ENCODE measurements at regions not wholly inside any gene's neighbourhood (a gene's known extent, or its start where the extent isn't known, plus 50 kb on each side); places are given as distances from the start of the nearest gene placed in this dataset.
"Not testable (repeated sequence)": the region's sequence is repeated elsewhere in the genome, so short reads cannot be mapped to it uniquely, and the experiment has no call there.

- ChIA-PET POLR2A (no interaction called here), CTCF (no interaction called here)
- no peak overlapping the region for H3K4me3 Mint-ChIP-seq
- no peak for DNase-seq
- H3K27me3 Mint-ChIP-seq = peaks cover 29% of the 10 kb centered on the region
- H3K4me1 Mint-ChIP-seq = peaks cover 3% of the 10 kb centered on the region
- peaks cover 2% of the 10 kb centered on the region for H3K9me3 Mint-ChIP-seq
- no peaks in the 10 kb centered on the region for H3K36me3 Mint-ChIP-seq (ENCODE audit: low read depth)
- H3K27ac Mint-ChIP-seq = no peak overlapping the region
Measured at GRCh38 chr11:13134066-13134465, 125.0 kb downstream of the RASSF10 start.

GRCh38 chr11:13134886-13135285 is 125.8 kb downstream of the RASSF10 start:
- no peak for DNase-seq
- Mint-ChIP-seq H3K4me1 (peaks cover 3% of the 10 kb centered on the region), H3K4me3 (no peak overlapping the region), H3K27me3 (peaks cover 27% of the 10 kb centered on the region), H3K27ac (no peak overlapping the region), H3K9me3 (peaks cover 3% of the 10 kb centered on the region), H3K36me3 (ENCODE audit: low read depth) (no peaks in the 10 kb centered on the region)
- ChIA-PET POLR2A (no interaction called here), CTCF (no interaction called here)

- H3K27ac Mint-ChIP-seq = no peak overlapping the region
- ChIA-PET CTCF (no interaction called here), POLR2A (no interaction called here)
- no peak overlapping the region for H3K4me3 Mint-ChIP-seq
- peaks cover 3% of the 10 kb centered on the region for H3K4me1 Mint-ChIP-seq
- H3K36me3 Mint-ChIP-seq (ENCODE audit: low read depth) = no peaks in the 10 kb centered on the region
- peaks cover 3% of the 10 kb centered on the region for H3K9me3 Mint-ChIP-seq
- H3K27me3 Mint-ChIP-seq = peaks cover 25% of the 10 kb centered on the region
- no peak for DNase-seq
Measured at GRCh38 chr11:13135385-13136271, 126.5 kb downstream of the RASSF10 start.

GRCh38 chr11:13136272-13136596 is 127.1 kb downstream of the RASSF10 start:
- Mint-ChIP-seq H3K4me1 (peaks cover 3% of the 10 kb centered on the region), H3K9me3 (peaks cover 3% of the 10 kb centered on the region), H3K27ac (no peak overlapping the region), H3K36me3 (ENCODE audit: low read depth) (no peaks in the 10 kb centered on the region), H3K27me3 (peaks cover 25% of the 10 kb centered on the region), H3K4me3 (no peak overlapping the region)
- DNase-seq = no peak
- CTCF ChIA-PET = no interaction called here
- POLR2A ChIA-PET = no interaction called here

- ChIA-PET CTCF (no interaction called here), POLR2A (no interaction called here)
- Mint-ChIP-seq H3K4me1 (peaks cover under 1% of the 10 kb centered on the region), H3K36me3 (ENCODE audit: low read depth) (no peaks in the 10 kb centered on the region), H3K4me3 (no peak overlapping the region), H3K27me3 (peaks cover 17% of the 10 kb centered on the region), H3K27ac (no peak overlapping the region), H3K9me3 (peaks cover 3% of the 10 kb centered on the region)
- DNase-seq = no peak
Measured at GRCh38 chr11:13137844-13138301, 128.8 kb downstream of the RASSF10 start.

DNA sequence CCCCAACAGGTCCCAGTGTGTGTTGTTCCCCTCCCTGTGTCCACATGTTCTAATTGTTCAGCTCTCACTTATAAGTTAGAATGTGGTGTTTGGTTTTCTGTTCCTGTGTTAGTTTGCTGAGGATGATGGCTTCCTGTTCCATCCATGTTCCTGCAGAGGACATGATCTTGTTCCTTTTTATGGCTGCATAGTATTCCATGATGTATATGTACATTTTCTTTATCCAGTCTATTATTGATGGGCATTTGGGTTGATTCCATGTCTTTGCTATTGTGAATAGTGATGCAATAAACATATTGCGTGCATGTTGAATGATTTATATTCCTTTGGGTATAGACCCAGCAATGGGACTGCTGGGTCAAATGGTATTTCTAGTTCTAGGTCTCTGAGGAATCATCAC is 130.0 kb downstream of the RASSF10 start:
- H3K27ac Mint-ChIP-seq; DNase-seq; H3K9me3 Mint-ChIP-seq; H3K4me1 Mint-ChIP-seq; POLR2A ChIA-PET; H3K4me3 Mint-ChIP-seq; H3K36me3 Mint-ChIP-seq (ENCODE audit: low read depth); CTCF ChIA-PET: not testable (repeated sequence)
- H3K27me3 Mint-ChIP-seq = peaks cover 17% of the 10 kb centered on the region

DNA sequence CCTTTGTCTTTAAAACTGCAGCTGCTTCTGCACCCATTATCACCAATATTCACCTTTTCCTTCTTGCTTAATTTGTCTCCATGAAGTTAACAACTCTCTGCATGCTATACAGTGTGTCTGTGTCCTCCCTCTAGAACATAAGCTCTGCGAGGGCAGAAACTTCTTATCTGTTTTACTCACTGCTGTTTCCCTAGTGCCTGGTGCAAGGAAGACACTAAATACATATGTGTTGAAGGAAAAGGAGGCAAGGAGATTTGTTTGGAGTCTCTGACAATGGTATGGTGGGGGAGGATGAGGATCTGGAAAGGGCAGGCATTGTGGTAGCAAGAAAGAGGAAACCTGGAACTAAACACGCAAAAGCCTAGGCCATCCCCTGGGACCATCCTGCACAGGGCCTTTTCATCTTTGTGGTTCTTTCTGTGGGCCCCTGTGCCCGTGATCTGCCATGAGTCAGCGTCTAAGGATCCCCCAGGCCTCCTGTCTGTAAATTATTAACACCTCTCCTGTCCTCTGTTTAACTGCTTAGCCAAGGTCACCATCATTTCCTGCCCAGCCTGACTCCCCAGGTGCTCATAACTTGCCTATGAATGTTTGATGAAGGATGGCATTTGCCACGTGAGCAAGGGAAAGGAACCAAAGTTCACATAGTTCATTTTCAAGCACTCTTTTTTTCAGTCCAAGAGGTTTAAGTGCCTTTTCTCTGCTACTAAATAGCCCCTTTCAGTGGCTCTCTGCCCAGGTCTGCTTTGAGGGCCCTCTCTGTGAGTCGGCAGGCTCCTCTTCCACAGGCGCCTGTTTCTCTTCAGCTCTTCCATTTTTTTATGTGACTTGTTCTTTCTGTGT is 131.1 kb downstream of the RASSF10 start:
- Mint-ChIP-seq H3K4me3 (no peak overlapping the region), H3K36me3 (ENCODE audit: low read depth) (no peaks in the 10 kb centered on the region), H3K27me3 (peaks cover 15% of the 10 kb centered on the region), H3K27ac (no peak overlapping the region), H3K9me3 (peaks cover 3% of the 10 kb centered on the region), H3K4me1 (peaks cover 4% of the 10 kb centered on the region)
- ChIA-PET POLR2A (no interaction called here), CTCF (no interaction called here)
- no peak for DNase-seq

GRCh38 chr11:13140873-13141655 is 131.9 kb downstream of the RASSF10 start:
- DNase-seq = no peak
- POLR2A ChIA-PET = no interaction called here

DNA sequence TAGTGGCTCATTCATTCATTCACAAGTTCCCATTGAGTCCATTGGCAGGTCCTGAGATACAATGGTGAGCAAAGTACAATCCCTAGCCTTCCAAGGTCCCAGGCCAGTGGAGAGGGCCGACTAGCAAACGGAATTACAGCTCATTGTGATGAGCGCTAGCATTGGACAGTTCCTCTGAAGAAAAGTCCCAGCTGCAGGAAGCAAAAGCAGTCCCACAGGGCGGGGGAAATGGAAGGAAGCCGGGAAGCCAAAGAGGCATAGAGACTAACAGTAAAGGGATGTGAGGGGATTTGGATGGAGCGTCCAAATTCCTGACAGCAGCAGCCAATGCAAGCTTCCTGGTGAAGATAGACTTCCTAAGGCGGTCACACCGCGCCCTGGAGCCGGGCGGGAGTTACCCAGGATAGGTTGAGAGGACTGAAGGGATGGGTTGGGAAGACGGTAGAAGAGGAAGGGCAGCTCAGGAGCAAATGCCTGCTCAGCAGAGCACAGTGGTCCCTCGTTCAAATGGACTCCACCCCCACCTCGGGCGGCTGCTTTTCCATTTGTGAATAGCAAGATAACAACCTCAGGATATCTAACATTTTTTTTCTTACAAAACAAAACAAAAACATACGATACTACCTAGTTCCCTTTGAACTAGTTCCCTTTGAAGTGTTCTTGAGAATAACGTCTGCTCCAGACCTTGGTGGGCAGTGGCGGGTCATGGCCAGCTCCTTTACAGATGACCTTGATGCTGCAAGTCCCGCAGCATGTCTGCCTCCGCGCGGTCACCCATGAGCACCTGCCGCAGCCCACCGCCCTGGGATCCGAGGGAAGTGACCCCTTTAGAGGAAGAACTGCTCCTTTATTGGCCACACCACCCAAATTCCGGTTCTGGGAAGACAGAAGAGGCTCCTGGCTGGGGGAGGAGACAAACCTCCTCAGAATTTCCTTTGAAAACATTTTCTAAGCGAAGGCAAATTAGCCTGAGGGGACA is 132.9 kb downstream of the RASSF10 start:
- POLR2A ChIA-PET = no interaction called here
- Mint-ChIP-seq H3K36me3 (ENCODE audit: low read depth) (no peaks in the 10 kb centered on the region), H3K27ac (no peak overlapping the region), H3K9me3 (peaks cover 3% of the 10 kb centered on the region), H3K4me1 (peaks cover 4% of the 10 kb centered on the region), H3K4me3 (no peak overlapping the region), H3K27me3 (peaks cover 9% of the 10 kb centered on the region)
- DNase-seq = no peak
- CTCF ChIA-PET = no interaction called here

More at GRCh38 chr11:13140873-13141655, 131.9 kb downstream of the RASSF10 start:
- Mint-ChIP-seq H3K27ac (no peak overlapping the region), H3K9me3 (peaks cover 3% of the 10 kb centered on the region), H3K27me3 (peaks cover 14% of the 10 kb centered on the region), H3K4me3 (no peak overlapping the region), H3K36me3 (ENCODE audit: low read depth) (no peaks in the 10 kb centered on the region), H3K4me1 (peaks cover 4% of the 10 kb centered on the region)
- CTCF ChIA-PET = no interaction called here

DNA sequence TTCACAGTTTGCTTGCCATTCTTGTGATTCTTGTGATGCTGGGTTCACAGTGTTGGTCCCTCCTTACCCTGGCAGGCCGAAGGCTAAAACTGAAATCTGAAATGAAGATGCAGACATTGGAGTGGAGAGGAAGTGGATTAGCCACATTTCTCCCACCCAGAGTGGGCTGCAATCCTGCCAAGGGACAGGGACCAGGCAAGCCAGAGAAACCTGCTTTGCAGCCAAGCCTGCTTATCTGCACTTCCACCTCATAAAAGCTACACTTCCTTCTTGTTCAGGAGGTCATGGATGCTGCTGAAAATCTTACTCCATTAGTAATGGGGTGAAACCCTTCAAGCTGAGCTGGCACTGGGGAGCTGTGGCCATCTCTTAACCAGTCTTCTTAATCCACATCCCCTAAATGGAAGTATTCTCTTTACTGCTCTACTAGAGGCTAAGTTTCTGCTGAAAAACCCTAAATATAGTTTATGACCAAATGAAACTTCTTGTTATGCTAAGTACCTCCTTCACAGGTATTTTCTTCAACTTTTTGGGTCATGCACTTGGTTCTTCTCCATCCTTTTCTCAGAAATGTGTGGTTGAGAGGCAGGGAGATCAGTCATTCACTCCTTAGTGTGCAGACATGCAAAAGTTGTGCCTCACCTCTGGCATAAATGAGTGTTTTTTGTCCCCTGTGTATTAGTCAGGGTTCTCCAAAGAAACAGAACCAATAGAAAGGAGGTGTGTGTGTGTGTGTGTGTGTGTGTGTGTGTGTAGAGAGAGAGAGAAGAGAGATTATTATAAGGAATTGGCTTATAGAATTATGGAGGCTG is 133.9 kb upstream of the BMAL1 start:
- Mint-ChIP-seq H3K27me3 (peaks cover 2% of the 10 kb centered on the region), H3K4me3 (no peak overlapping the region), H3K9me3 (peaks cover 3% of the 10 kb centered on the region), H3K27ac (no peak overlapping the region), H3K4me1 (peaks cover 4% of the 10 kb centered on the region), H3K36me3 (ENCODE audit: low read depth) (no peaks in the 10 kb centered on the region)
- ChIA-PET POLR2A (no interaction called here), CTCF (no interaction called here)
- DNase-seq = no peak

GRCh38 chr11:13145461-13145860 is 132.1 kb upstream of the BMAL1 start:
- peaks cover 4% of the 10 kb centered on the region for H3K4me1 Mint-ChIP-seq
- no peaks in the 10 kb centered on the region for H3K36me3 Mint-ChIP-seq (ENCODE audit: low read depth)
- ChIA-PET POLR2A (no interaction called here), CTCF (no interaction called here)
- no peak overlapping the region for H3K27ac Mint-ChIP-seq
- DNase-seq = no peak
- H3K27me3 Mint-ChIP-seq = peaks cover 2% of the 10 kb centered on the region
- H3K9me3 Mint-ChIP-seq = no peaks in the 10 kb centered on the region
- H3K4me3 Mint-ChIP-seq = no peak overlapping the region

DNA sequence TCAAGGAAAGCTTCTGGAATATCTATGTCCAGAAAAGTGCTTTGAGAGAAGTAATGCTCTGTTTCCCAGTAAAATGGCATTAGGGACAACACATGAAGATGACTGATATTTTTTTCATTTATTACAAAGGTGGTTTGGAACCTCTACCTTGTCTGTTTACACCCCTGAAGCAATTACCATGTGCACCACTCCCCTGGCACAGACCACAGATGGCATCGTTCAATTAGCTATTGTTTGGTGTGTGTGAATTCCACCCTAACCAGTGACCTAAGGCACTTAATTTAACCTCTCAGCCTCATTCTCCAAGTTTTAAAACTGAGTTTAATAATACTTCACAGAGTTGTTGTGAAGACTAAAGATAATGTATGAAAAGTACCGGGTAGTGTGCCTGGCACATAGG is 127.6 kb upstream of the BMAL1 start:
- Mint-ChIP-seq H3K9me3 (peaks cover 4% of the 10 kb centered on the region), H3K36me3 (ENCODE audit: low read depth) (no peaks in the 10 kb centered on the region), H3K4me1 (no peaks in the 10 kb centered on the region), H3K27ac (no peak overlapping the region), H3K4me3 (no peak overlapping the region), H3K27me3 (peaks cover 9% of the 10 kb centered on the region)
- ChIA-PET POLR2A (no interaction called here), CTCF (no interaction called here)
- no peak for DNase-seq

Measured in activated CD4-positive, alpha-beta memory T cell treated with anti-CD3 and anti-CD28 coated beads, Interleukin-2, amount 10 ng/mL, durations not matched to agents 7 days and 5 days (primary cell).